ENCODE measurements at regions not wholly inside any gene's neighbourhood (a gene's known extent, or its start where the extent isn't known, plus 50 kb on each side); places are given as distances from the start of the nearest gene placed in this dataset.

DNA sequence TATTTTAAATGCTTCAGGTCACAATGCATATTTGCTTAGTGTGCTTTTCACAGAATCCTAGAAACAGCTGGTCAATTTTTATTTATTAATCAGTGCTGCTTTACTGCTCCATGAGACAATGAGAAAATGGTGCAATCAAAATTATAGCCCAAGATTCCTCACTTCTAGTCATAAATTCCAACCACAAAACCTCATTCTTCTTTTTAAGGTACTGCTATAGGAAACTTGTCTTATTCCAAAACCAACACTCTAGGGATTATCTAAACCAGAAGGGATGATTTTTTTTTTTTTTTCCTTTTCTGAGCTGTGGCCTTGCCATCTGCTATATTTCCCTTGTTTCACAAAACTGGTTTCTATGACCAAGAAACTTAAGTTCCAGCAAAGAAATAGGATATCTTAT, 64.0 kb upstream of the SEMA3A start:
- DNase-seq (ENCODE audit: insufficient read length, low spot score, missing footprints), result no peak
- no peak overlapping the region for H2AFZ ChIP-seq (ENCODE audit: low read length)
- TF ChIP-seq, protein P1, sequence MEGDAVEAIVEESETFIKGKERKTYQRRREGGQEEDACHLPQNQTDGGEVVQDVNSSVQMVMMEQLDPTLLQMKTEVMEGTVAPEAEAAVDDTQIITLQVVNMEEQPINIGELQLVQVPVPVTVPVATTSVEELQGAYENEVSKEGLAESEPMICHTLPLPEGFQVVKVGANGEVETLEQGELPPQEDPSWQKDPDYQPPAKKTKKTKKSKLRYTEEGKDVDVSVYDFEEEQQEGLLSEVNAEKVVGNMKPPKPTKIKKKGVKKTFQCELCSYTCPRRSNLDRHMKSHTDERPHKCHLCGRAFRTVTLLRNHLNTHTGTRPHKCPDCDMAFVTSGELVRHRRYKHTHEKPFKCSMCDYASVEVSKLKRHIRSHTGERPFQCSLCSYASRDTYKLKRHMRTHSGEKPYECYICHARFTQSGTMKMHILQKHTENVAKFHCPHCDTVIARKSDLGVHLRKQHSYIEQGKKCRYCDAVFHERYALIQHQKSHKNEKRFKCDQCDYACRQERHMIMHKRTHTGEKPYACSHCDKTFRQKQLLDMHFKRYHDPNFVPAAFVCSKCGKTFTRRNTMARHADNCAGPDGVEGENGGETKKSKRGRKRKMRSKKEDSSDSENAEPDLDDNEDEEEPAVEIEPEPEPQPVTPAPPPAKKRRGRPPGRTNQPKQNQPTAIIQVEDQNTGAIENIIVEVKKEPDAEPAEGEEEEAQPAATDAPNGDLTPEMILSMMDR (IDR thresholded peaks at IDR 0.05; ENCODE audit: extremely low read depth, low read depth, low read length), result no peak
- H3K27ac ChIP-seq (ENCODE audit: low read depth, low read length), result no peak overlapping the region
- H3K36me3 ChIP-seq (ENCODE audit: insufficient read depth, low read length), result no peaks in the 10 kb centered on the region
- no peaks in the 10 kb centered on the region for H3K9me3 ChIP-seq (ENCODE audit: low read depth, low read length)
- no peaks in the 10 kb centered on the region for H4K20me1 ChIP-seq (ENCODE audit: insufficient read depth, low read length)
- H3K27me3 ChIP-seq (ENCODE audit: insufficient read depth, low read length), result no peaks in the 10 kb centered on the region
- no peak overlapping the region for H3K4me3 ChIP-seq (ENCODE audit: insufficient read depth, low read length)
- no peaks in the 10 kb centered on the region for H3K79me2 ChIP-seq (ENCODE audit: insufficient read depth, low read length)
- no peak overlapping the region for H3K4me2 ChIP-seq (ENCODE audit: insufficient read depth, low read length)
- no peaks in the 10 kb centered on the region for H3K4me1 ChIP-seq (ENCODE audit: insufficient read depth, low read length)

DNA sequence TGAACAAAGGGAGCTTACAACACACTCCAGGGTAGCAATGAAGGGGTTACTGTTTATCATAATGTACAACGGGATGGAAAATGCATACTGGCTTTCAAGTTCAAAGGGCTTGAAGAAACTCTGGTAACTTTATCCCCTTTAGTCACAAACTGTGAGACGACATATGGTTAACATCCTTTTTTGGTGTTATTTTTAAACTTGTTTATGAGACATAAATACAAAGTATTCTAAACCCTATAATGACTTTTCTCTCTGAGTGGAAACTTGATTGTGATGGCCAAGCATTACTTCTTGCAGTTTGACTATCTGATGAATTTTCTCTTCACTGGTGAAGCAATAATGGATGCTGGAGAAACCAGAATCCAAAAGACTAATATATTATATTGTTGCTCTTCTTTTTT, 62.0 kb upstream of the SEMA3A start:
- no peaks in the 10 kb centered on the region for H3K79me2 ChIP-seq (ENCODE audit: insufficient read depth, low read length)
- TF ChIP-seq, protein P1 (IDR thresholded peaks at IDR 0.05; ENCODE audit: extremely low read depth, low read depth, low read length), result no peak
- no peaks in the 10 kb centered on the region for H3K9me3 ChIP-seq (ENCODE audit: low read depth, low read length)
- H3K27ac ChIP-seq (ENCODE audit: low read depth, low read length), result no peak overlapping the region
- no peak overlapping the region for H3K4me2 ChIP-seq (ENCODE audit: insufficient read depth, low read length)
- no peaks in the 10 kb centered on the region for H4K20me1 ChIP-seq (ENCODE audit: insufficient read depth, low read length)
- H3K27me3 ChIP-seq (ENCODE audit: insufficient read depth, low read length), result no peaks in the 10 kb centered on the region
- peaks cover 6% of the 10 kb centered on the region for H3K4me1 ChIP-seq (ENCODE audit: insufficient read depth, low read length)
- DNase-seq (ENCODE audit: insufficient read length, low spot score, missing footprints), result no peak
- no peaks in the 10 kb centered on the region for H3K36me3 ChIP-seq (ENCODE audit: insufficient read depth, low read length)
- H2AFZ ChIP-seq (ENCODE audit: low read length), result no peak overlapping the region
- no peak overlapping the region for H3K4me3 ChIP-seq (ENCODE audit: insufficient read depth, low read length)

DNA sequence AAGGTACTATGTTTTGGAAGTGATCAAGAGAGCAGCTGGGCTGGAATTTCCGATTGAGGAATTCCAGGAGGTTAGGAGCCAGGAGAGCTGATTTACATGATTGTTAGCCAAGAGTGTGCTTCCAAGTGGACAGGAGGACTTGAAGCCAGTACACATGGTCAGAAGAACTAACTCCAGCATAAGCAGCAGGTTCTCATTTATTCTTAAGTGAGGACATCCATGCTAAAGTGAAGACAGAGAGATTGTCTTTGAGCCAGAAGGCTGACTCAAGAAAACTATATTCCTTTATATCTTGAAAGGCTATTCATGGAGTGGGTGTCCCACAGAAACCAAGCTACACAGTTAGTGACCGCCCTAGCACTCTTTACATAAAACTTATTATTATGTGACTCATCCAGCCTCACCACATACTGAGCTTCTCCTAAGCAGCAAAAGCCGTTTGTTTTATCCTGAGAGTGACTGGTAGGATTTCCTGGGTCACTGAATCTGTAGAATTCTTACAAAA, 56.7 kb upstream of the SEMA3A start:
- TF ChIP-seq, protein P1 (IDR thresholded peaks at IDR 0.05; ENCODE audit: extremely low read depth, low read depth, low read length), result no peak
- Histone ChIP-seq H2AFZ (ENCODE audit: low read length) (no peak overlapping the region), H3K27me3 (ENCODE audit: insufficient read depth, low read length) (no peaks in the 10 kb centered on the region), H4K20me1 (ENCODE audit: insufficient read depth, low read length) (no peaks in the 10 kb centered on the region), H3K4me2 (ENCODE audit: insufficient read depth, low read length) (peak overlapping the region; percentile 28), H3K9me3 (ENCODE audit: low read depth, low read length) (no peaks in the 10 kb centered on the region), H3K36me3 (ENCODE audit: insufficient read depth, low read length) (no peaks in the 10 kb centered on the region), H3K79me2 (ENCODE audit: insufficient read depth, low read length) (no peaks in the 10 kb centered on the region), H3K27ac (ENCODE audit: low read depth, low read length) (no peak overlapping the region), H3K4me3 (ENCODE audit: insufficient read depth, low read length) (no peak overlapping the region), H3K4me1 (ENCODE audit: insufficient read depth, low read length) (peaks cover 11% of the 10 kb centered on the region)
- no peak for DNase-seq (ENCODE audit: insufficient read length, low spot score, missing footprints)

DNA sequence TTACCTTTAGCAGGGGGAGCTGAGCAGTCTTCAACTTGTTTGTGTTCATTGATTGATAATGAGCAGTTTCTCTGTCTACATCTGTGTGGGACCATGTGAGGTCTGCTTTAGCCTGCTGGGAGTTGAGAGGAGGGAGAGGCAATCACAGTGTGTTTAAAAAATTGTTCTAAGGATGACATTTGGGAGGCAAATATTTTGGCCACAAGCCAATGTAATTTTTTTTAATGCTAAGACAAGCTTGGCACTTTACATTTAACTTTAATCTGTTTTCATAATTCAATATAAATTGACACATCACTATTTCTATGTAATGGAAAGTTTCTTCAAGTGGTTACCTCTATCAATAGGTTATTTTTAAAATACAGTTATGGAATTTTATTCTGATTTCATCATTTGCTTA, 55.9 kb upstream of the SEMA3A start:
- peaks cover 11% of the 10 kb centered on the region for H3K4me1 ChIP-seq (ENCODE audit: insufficient read depth, low read length)
- H2AFZ ChIP-seq (ENCODE audit: low read length), result no peak overlapping the region
- H3K27me3 ChIP-seq (ENCODE audit: insufficient read depth, low read length), result no peaks in the 10 kb centered on the region
- no peak overlapping the region for H3K4me3 ChIP-seq (ENCODE audit: insufficient read depth, low read length)
- no peak overlapping the region for H3K27ac ChIP-seq (ENCODE audit: low read depth, low read length)
- H3K36me3 ChIP-seq (ENCODE audit: insufficient read depth, low read length), result no peaks in the 10 kb centered on the region
- H3K9me3 ChIP-seq (ENCODE audit: low read depth, low read length), result peaks cover 4% of the 10 kb centered on the region
- DNase-seq (ENCODE audit: insufficient read length, low spot score, missing footprints), result no peak
- H3K4me2 ChIP-seq (ENCODE audit: insufficient read depth, low read length), result no peak overlapping the region
- H4K20me1 ChIP-seq (ENCODE audit: insufficient read depth, low read length), result no peaks in the 10 kb centered on the region
- no peaks in the 10 kb centered on the region for H3K79me2 ChIP-seq (ENCODE audit: insufficient read depth, low read length)
- TF ChIP-seq, protein P1 (IDR thresholded peaks at IDR 0.05; ENCODE audit: extremely low read depth, low read depth, low read length), result no peak
